Hepatocyte (in vitro differentiated cells): ENCODE measurements at regions not wholly inside any gene's neighbourhood (a gene's known extent, or its start where the extent isn't known, plus 50 kb on each side); places are given as distances from the start of the nearest gene placed in this dataset.

Experiments used
- DNase-seq: peaks from one replicate; pipeline ENCODE4 v3.0.0-alpha.2; 2016; ENCODE audit warnings: low spot score
- H2AFZ ChIP-seq: fragments of 200-600 bp; sonication (generic); 2 replicates; pipeline ENCODE4 v1.6.0; 2016; ENCODE audit warnings: antibody characterized with exemption, mild to moderate bottlenecking
- H3K27ac ChIP-seq: fragments of 200-600 bp; sonication (generic); 2 replicates; pipeline ENCODE4 v1.5.1; 2016; ENCODE audit warnings: mild to moderate bottlenecking
- H3K27me3 ChIP-seq: fragments of 200-600 bp; sonication (generic); 2 replicates; pipeline ENCODE4 v1.6.1; 2016
- H3K36me3 ChIP-seq: fragments of 200-600 bp; sonication (generic); replicated peaks from 2 replicates; pipeline ENCODE4 v1.5.1; 2016; ENCODE audit warnings: low read depth; ENCODE audit not compliant: insufficient read depth
- H3K4me1 ChIP-seq: fragments of 200-600 bp; sonication (generic); 2 replicates; pipeline ENCODE4 v1.5.1; 2016; ENCODE audit warnings: mild to moderate bottlenecking, moderate library complexity; ENCODE audit not compliant: insufficient read depth
- H3K4me2 ChIP-seq: fragments of 200-600 bp; sonication (generic); 2 replicates; pipeline ENCODE4 v1.6.0; 2016
- H3K4me3 ChIP-seq: fragments of 200-600 bp; sonication (generic); 2 replicates; pipeline ENCODE4 v1.5.1; 2016; ENCODE audit warnings: mild to moderate bottlenecking
- H3K79me2 ChIP-seq: fragments of 200-600 bp; sonication (generic); 2 replicates; pipeline ENCODE4 v1.6.0; 2017; ENCODE audit warnings: mild to moderate bottlenecking
- H3K9me2 ChIP-seq: fragments of 200-600 bp; sonication (generic); replicated peaks from 2 replicates; pipeline ENCODE4 v1.6.0; 2017; ENCODE audit warnings: mild to moderate bottlenecking; ENCODE audit not compliant: insufficient read depth
- H3K9me3 ChIP-seq: fragments of 200-600 bp; sonication (generic); 2 replicates; pipeline ENCODE4 v1.5.1; 2016; ENCODE audit warnings: low read depth, mild to moderate bottlenecking
- H4K20me1 ChIP-seq: fragments of 200-600 bp; sonication (generic); 2 replicates; pipeline ENCODE4 v1.6.0; 2016; ENCODE audit warnings: mild to moderate bottlenecking; ENCODE audit not compliant: insufficient read depth, poor library complexity, severe bottlenecking
- CTCF ChIP-seq: fragments of 200-600 bp; sonication (generic); IDR thresholded peaks from 2 replicates; pipeline ENCODE4 v1.5.1; 2016; ENCODE audit warnings: antibody characterized with exemption, mild to moderate bottlenecking; ENCODE audit not compliant: poor library complexity
- EZH2 ChIP-seq: fragments of 200-600 bp; sonication (generic); IDR thresholded peaks from 2 replicates; pipeline ENCODE4 v1.6.1; 2016; ENCODE audit warnings: antibody characterized with exemption, mild to moderate bottlenecking, borderline replicate concordance
- EZH2phosphoT487 ChIP-seq: fragments of 200-600 bp; sonication (generic); IDR thresholded peaks from one replicate; pipeline ENCODE4 v1.6.1; 2018; ENCODE audit warnings: antibody characterized with exemption, mild to moderate bottlenecking, low read depth, moderate library complexity; ENCODE audit not compliant: unreplicated experiment, severe bottlenecking
- WGBS: methylation state at CpG from one replicate; pipeline ENCODE4 v1.1.6; 2016; ENCODE audit warnings: low lambda C conversion rate; ENCODE audit errors: missing lambda C conversion rate; 5-methylcytosine and 5-hydroxymethylcytosine counted together

DNA sequence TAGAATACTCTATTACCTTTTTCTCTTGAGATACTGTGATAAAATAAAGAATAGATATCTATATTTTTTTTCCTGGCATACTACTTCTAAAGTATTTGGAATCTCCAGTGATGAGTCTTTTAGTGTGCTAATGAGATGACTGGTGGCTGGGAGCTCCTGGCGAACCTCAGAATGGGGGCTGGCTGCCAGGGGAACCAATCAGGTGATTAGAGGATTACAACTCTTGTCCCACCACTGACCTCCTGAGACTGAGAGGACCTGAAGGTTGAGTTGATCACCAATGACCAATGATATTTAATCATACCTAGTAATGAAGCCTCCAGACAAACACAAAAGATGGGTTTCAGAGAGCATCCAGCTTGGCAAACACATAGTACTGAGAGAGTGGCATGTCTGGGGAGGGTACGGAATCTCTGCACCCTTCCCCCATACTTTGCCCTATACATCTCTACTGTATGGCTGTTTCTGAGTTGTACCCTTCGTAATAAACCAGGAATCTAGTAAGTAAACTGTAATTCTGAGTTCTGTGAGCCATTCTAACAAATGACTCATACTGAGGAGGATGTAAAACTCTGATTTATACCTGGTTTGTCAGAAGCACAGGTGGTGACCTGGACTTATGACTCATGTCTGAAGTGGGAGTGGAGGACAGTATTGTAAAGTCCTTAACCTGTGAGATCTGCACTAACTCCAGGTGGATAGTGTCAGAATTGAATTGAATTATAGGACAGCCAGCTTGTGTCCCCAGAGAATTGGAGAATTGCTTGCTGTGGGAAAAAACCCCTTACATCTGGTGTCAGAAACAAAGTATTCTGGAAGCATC, 325.3 kb upstream of the LRRC4C start:
- no peak overlapping the region for H3K4me3 ChIP-seq
- H3K36me3 ChIP-seq, result no peaks in the 10 kb centered on the region
- peak overlapping the region; percentile 65 for H3K27ac ChIP-seq
- no peak overlapping the region for H2AFZ ChIP-seq
- no peaks in the 10 kb centered on the region for H3K9me3 ChIP-seq
- H3K4me2 ChIP-seq, result no peak overlapping the region
- no peaks in the 10 kb centered on the region for H3K79me2 ChIP-seq
- H4K20me1 ChIP-seq, result no peaks in the 10 kb centered on the region
- TF ChIP-seq EZH2phosphoT487 (no peak), CTCF (no peak), EZH2 (no peak)
- H3K4me1 ChIP-seq, result no peaks in the 10 kb centered on the region
- WGBS, result 76% methylated on average over 3 of the region's 3 CpGs
- peak; percentile 46 for DNase-seq
- H3K27me3 ChIP-seq, result no peaks in the 10 kb centered on the region
- H3K9me2 ChIP-seq, result no peaks in the 10 kb centered on the region

DNA sequence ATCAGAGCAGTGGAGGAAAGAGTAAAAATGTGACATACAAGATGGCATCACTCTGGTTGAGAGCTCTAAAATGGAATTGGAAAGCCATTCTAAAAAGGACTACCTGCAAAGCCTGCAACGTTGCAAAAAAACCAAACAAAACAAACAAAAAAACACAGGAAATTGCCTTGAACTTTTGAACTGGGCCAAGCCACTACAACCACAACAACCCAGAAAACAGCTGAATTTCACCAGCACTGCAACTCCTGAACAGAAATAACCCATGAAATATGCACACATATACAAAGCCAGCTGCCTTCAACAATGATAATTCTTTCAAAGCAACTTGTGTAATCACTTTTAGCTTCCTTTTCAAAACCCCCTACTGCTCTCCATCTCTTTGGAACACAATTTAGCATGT, 326.6 kb upstream of the LRRC4C start:
- TF ChIP-seq CTCF, result no peak
- no peak for TF ChIP-seq EZH2
- no peak for TF ChIP-seq EZH2phosphoT487
- Histone ChIP-seq H2AFZ (no peak overlapping the region), H3K9me2 (no peaks in the 10 kb centered on the region), H3K9me3 (no peaks in the 10 kb centered on the region), H3K27me3 (no peaks in the 10 kb centered on the region), H3K27ac (peak overlapping the region; percentile 40), H3K4me1 (no peaks in the 10 kb centered on the region), H4K20me1 (no peaks in the 10 kb centered on the region), H3K79me2 (no peaks in the 10 kb centered on the region), H3K4me2 (no peak overlapping the region), H3K36me3 (no peaks in the 10 kb centered on the region), H3K4me3 (no peak overlapping the region)
- 73% methylated on average over 1 of the region's 1 CpG for WGBS
- no peak for DNase-seq

GRCh38 chr11:41788177-41788576, 328.7 kb upstream of the LRRC4C start:
- no peak overlapping the region for H3K4me2 ChIP-seq
- H3K9me2 ChIP-seq, result no peaks in the 10 kb centered on the region
- H2AFZ ChIP-seq, result no peak overlapping the region
- H3K27me3 ChIP-seq, result no peaks in the 10 kb centered on the region
- no peak for DNase-seq
- H3K27ac ChIP-seq, result no peak overlapping the region
- no peaks in the 10 kb centered on the region for H4K20me1 ChIP-seq
- H3K4me1 ChIP-seq, result no peaks in the 10 kb centered on the region
- no peaks in the 10 kb centered on the region for H3K36me3 ChIP-seq
- 96% methylated on average over 19 of the region's 23 CpGs for WGBS
- no peaks in the 10 kb centered on the region for H3K79me2 ChIP-seq
- no peak overlapping the region for H3K4me3 ChIP-seq
- TF ChIP-seq EZH2phosphoT487 (no peak), CTCF (no peak), EZH2 (no peak)
- H3K9me3 ChIP-seq, result no peaks in the 10 kb centered on the region

- no peaks in the 10 kb centered on the region for H4K20me1 ChIP-seq
- no peak for TF ChIP-seq CTCF
- TF ChIP-seq EZH2, result no peak
- no peak for TF ChIP-seq EZH2phosphoT487
- 78% methylated on average over 3 of the region's 3 CpGs for WGBS
- no peak overlapping the region for H2AFZ ChIP-seq
- no peaks in the 10 kb centered on the region for H3K36me3 ChIP-seq
- no peaks in the 10 kb centered on the region for H3K4me1 ChIP-seq
- no peaks in the 10 kb centered on the region for H3K9me2 ChIP-seq
- H3K4me2 ChIP-seq, result no peak overlapping the region
- no peak overlapping the region for H3K27ac ChIP-seq
- DNase-seq, result no peak
- H3K9me3 ChIP-seq, result no peaks in the 10 kb centered on the region
- no peak overlapping the region for H3K4me3 ChIP-seq
- H3K27me3 ChIP-seq, result no peaks in the 10 kb centered on the region
- no peaks in the 10 kb centered on the region for H3K79me2 ChIP-seq
Observed at GRCh38 chr11:41789376-41789775, 329.9 kb upstream of the LRRC4C start.
